ENCODE measurements at regions not wholly inside any gene's neighbourhood (a gene's known extent, or its start where the extent isn't known, plus 50 kb on each side); places are given as distances from the start of the nearest gene placed in this dataset.

- TF ChIP-seq CTCF (conservative IDR thresholded peaks at IDR 0.05; ENCODE audit: low read depth, low read length): no peak
- no peak for TF ChIP-seq EZH2 (IDR thresholded peaks at IDR 0.05; ENCODE audit: borderline replicate concordance, low read depth, low read length, poor library complexity, severe bottlenecking)
- DNase-seq (ENCODE audit: low spot score): no peak
- no TSS peak for BruUV-seq (replicated peaks)
- no peaks in the 10 kb centered on the region for H3K9me3 ChIP-seq (ENCODE audit: low read depth, low read length, poor library complexity, severe bottlenecking)
- intact Hi-C loops (cut with micrococcal nuclease; ENCODE audit: unreplicated experiment): no loop called here
- no peak overlapping the region for H3K4me3 ChIP-seq (ENCODE audit: low read depth, low read length, poor library complexity, severe bottlenecking)
- no peaks in the 10 kb centered on the region for H3K36me3 ChIP-seq (ENCODE audit: insufficient read depth, low read length, poor library complexity, severe bottlenecking)
- ChIA-PET CTCF (no interaction called here), POLR2A (ENCODE audit: low non-redundant PET) (no interaction called here)
- H3K4me1 ChIP-seq (ENCODE audit: insufficient read depth, low read length, poor library complexity, severe bottlenecking): no peaks in the 10 kb centered on the region
- H3K27me3 ChIP-seq (replicated peaks; ENCODE audit: insufficient read depth, low read depth, low read length, poor library complexity): peaks cover 3% of the 10 kb centered on the region
- H3K27ac ChIP-seq (ENCODE audit: low read depth, low read length, poor library complexity, severe bottlenecking): no peak overlapping the region
Measured at GRCh38 chr5:175253597-175253996, 190.4 kb downstream of the DRD1 start.

- no peak for DNase-seq (ENCODE audit: low spot score)
- no TSS peak for BruUV-seq (replicated peaks)
- Histone ChIP-seq H3K4me1 (ENCODE audit: insufficient read depth, low read length, poor library complexity, severe bottlenecking) (no peaks in the 10 kb centered on the region), H3K36me3 (ENCODE audit: insufficient read depth, low read length, poor library complexity, severe bottlenecking) (no peaks in the 10 kb centered on the region), H3K27me3 (replicated peaks; ENCODE audit: insufficient read depth, low read depth, low read length, poor library complexity) (peaks cover 9% of the 10 kb centered on the region), H3K9me3 (ENCODE audit: low read depth, low read length, poor library complexity, severe bottlenecking) (no peaks in the 10 kb centered on the region), H3K27ac (ENCODE audit: low read depth, low read length, poor library complexity, severe bottlenecking) (no peak overlapping the region), H3K4me3 (ENCODE audit: low read depth, low read length, poor library complexity, severe bottlenecking) (no peak overlapping the region)
- ChIA-PET CTCF (no interaction called here), POLR2A (ENCODE audit: low non-redundant PET) (no interaction called here)
- TF ChIP-seq EZH2 (IDR thresholded peaks at IDR 0.05; ENCODE audit: borderline replicate concordance, low read depth, low read length, poor library complexity, severe bottlenecking) (no peak), CTCF (conservative IDR thresholded peaks at IDR 0.05; ENCODE audit: low read depth, low read length) (no peak)
- intact Hi-C loops (cut with micrococcal nuclease; ENCODE audit: unreplicated experiment): no loop called here
Measured at GRCh38 chr5:175252234-175252805, 191.7 kb downstream of the DRD1 start.

- intact Hi-C loops (cut with micrococcal nuclease; ENCODE audit: unreplicated experiment): no loop called here
- H3K4me3 ChIP-seq (ENCODE audit: low read depth, low read length, poor library complexity, severe bottlenecking): no peak overlapping the region
- BruUV-seq (replicated peaks): no TSS peak
- no peaks in the 10 kb centered on the region for H3K36me3 ChIP-seq (ENCODE audit: insufficient read depth, low read length, poor library complexity, severe bottlenecking)
- CTCF ChIA-PET: no interaction called here
- peaks cover 18% of the 10 kb centered on the region for H3K27me3 ChIP-seq (replicated peaks; ENCODE audit: insufficient read depth, low read depth, low read length, poor library complexity)
- H3K27ac ChIP-seq (ENCODE audit: low read depth, low read length, poor library complexity, severe bottlenecking): no peak overlapping the region
- H3K9me3 ChIP-seq (ENCODE audit: low read depth, low read length, poor library complexity, severe bottlenecking): no peaks in the 10 kb centered on the region
- DNase-seq (ENCODE audit: low spot score): no peak
- POLR2A ChIA-PET (ENCODE audit: low non-redundant PET): no interaction called here
- TF ChIP-seq CTCF (conservative IDR thresholded peaks at IDR 0.05; ENCODE audit: low read depth, low read length): no peak
- TF ChIP-seq EZH2 (IDR thresholded peaks at IDR 0.05; ENCODE audit: borderline replicate concordance, low read depth, low read length, poor library complexity, severe bottlenecking): no peak
- no peaks in the 10 kb centered on the region for H3K4me1 ChIP-seq (ENCODE audit: insufficient read depth, low read length, poor library complexity, severe bottlenecking)
Measured at GRCh38 chr5:175250426-175250825, 193.6 kb downstream of the DRD1 start.

All from A673 (cell line).